ENCODE measurements at regions not wholly inside any gene's neighbourhood (a gene's known extent, or its start where the extent isn't known, plus 50 kb on each side); places are given as distances from the start of the nearest gene placed in this dataset.

- Histone ChIP-seq H3K9me3 (ENCODE audit: control insufficient read depth, low read depth, low read length) (no peaks in the 10 kb centered on the region), H3K9ac (ENCODE audit: control insufficient read depth, extremely low read depth, insufficient read depth, low read length) (no peak overlapping the region), H3K4me2 (ENCODE audit: control insufficient read depth, extremely low read depth, insufficient read depth, low read depth, low read length) (no peak overlapping the region), H2AFZ (ENCODE audit: control insufficient read depth, low read length) (no peak overlapping the region), H3K36me3 (ENCODE audit: control insufficient read depth in 2 of 2, extremely low read depth in 1 of 2, insufficient read depth in 2 of 2, low read length in 2 of 2) (no peaks in the 10 kb centered on the region), H3K79me2 (ENCODE audit: control insufficient read depth, insufficient read depth, low read length) (no peaks in the 10 kb centered on the region), H3K27ac (ENCODE audit: control insufficient read depth, insufficient read depth, low read length) (no peak overlapping the region), H4K20me1 (ENCODE audit: control insufficient read depth, extremely low read depth, insufficient read depth, low read length) (no peaks in the 10 kb centered on the region), H3K9me1 (ENCODE audit: control insufficient read depth, extremely low read depth, insufficient read depth, low read length) (no peaks in the 10 kb centered on the region), H3K27me3 (ENCODE audit: control insufficient read depth, extremely low read depth, insufficient read depth, low read length) (no peaks in the 10 kb centered on the region), H3K4me3 (ENCODE audit: control insufficient read depth in 2 of 3, extremely low read depth in 1 of 3, insufficient read depth in 2 of 3, low read depth in 1 of 3, low read length in 3 of 3) (no peak overlapping the region), H3K4me1 (ENCODE audit: control insufficient read depth, extremely low read depth, insufficient read depth, low read length) (no peaks in the 10 kb centered on the region)
- no peak for TF ChIP-seq CTCF (optimal IDR thresholded peaks at IDR 0.05 in 1 of 3, IDR thresholded peaks at IDR 0.05 in 1 of 3, conservative IDR thresholded peaks at IDR 0.05 in 1 of 3; ENCODE audit: extremely low read depth in 1 of 3, insufficient read depth in 2 of 3, low read length in 3 of 3)
- no peak for TF ChIP-seq EZH2 (IDR thresholded peaks at IDR 0.05; ENCODE audit: low read length)
- FAIRE-seq (no peak), DNase-seq (ENCODE audit: low read depth, low spot score) (no peak)
- dilution Hi-C loops (cut with MboI; ENCODE audit: extremely low pct_ligation_motif_present, low sequenced_read_pairs): no loop called here
Measured at GRCh38 chr16:52705122-52705521, 158.2 kb upstream of the TOX3 start.

DNA sequence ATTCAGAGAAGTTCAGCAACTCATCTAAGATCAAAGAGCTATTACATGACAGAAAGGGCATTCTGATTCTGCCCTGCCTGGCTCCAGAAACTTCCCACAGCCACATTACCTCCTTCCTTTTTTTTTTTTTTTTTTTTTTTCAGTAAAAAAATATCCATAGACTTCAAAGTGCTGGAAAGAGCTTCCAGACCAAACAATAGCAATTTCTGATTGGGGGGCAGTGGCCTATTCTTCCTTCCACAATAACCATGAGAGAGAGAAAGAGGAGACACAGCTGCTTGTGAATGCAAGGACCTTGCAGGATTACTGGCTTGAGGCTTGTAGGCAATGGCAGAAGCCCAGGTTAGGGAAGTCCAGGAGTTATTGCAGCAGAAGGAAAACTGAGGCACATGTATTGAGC, 151.0 kb upstream of the TOX3 start:
- Histone ChIP-seq H3K27ac (ENCODE audit: control insufficient read depth, insufficient read depth, low read length) (no peak overlapping the region), H3K36me3 (ENCODE audit: control insufficient read depth in 2 of 2, extremely low read depth in 1 of 2, insufficient read depth in 2 of 2, low read length in 2 of 2) (no peaks in the 10 kb centered on the region), H3K4me1 (ENCODE audit: control insufficient read depth, extremely low read depth, insufficient read depth, low read length) (no peaks in the 10 kb centered on the region), H3K9ac (ENCODE audit: control insufficient read depth, extremely low read depth, insufficient read depth, low read length) (no peak overlapping the region), H4K20me1 (ENCODE audit: control insufficient read depth, extremely low read depth, insufficient read depth, low read length) (no peaks in the 10 kb centered on the region), H3K9me3 (ENCODE audit: control insufficient read depth, low read depth, low read length) (no peaks in the 10 kb centered on the region), H2AFZ (ENCODE audit: control insufficient read depth, low read length) (no peak overlapping the region), H3K9me1 (ENCODE audit: control insufficient read depth, extremely low read depth, insufficient read depth, low read length) (no peaks in the 10 kb centered on the region), H3K27me3 (ENCODE audit: control insufficient read depth, extremely low read depth, insufficient read depth, low read length) (no peaks in the 10 kb centered on the region), H3K4me2 (ENCODE audit: control insufficient read depth, extremely low read depth, insufficient read depth, low read depth, low read length) (no peak overlapping the region), H3K79me2 (ENCODE audit: control insufficient read depth, insufficient read depth, low read length) (no peaks in the 10 kb centered on the region), H3K4me3 (ENCODE audit: control insufficient read depth in 2 of 3, extremely low read depth in 1 of 3, insufficient read depth in 2 of 3, low read depth in 1 of 3, low read length in 3 of 3) (no peak overlapping the region)
- FAIRE-seq: no peak
- dilution Hi-C loops (cut with MboI; ENCODE audit: extremely low pct_ligation_motif_present, low sequenced_read_pairs): no loop called here
- TF ChIP-seq CTCF (optimal IDR thresholded peaks at IDR 0.05 in 1 of 3, IDR thresholded peaks at IDR 0.05 in 1 of 3, conservative IDR thresholded peaks at IDR 0.05 in 1 of 3; ENCODE audit: extremely low read depth in 1 of 3, insufficient read depth in 2 of 3, low read length in 3 of 3): no peak
- no peak for TF ChIP-seq EZH2 (IDR thresholded peaks at IDR 0.05; ENCODE audit: low read length)
- DNase-seq (ENCODE audit: low read depth, low spot score): no peak

Measured in keratinocyte (primary cell).